Activated T-helper 1 cell treated with Interleukin-2 at 50 U/mL for 16 hours (primary cell): ENCODE measurements at regions not wholly inside any gene's neighbourhood (a gene's known extent, or its start where the extent isn't known, plus 50 kb on each side); places are given as distances from the start of the nearest gene placed in this dataset.

Experiments used
- DNase-seq: peaks from one replicate; pipeline ENCODE4 v3.0.0-alpha.2; 2020; ENCODE audit warnings: low read depth

GRCh38 chr16:79370736-79371135, 229.8 kb downstream of the MAF start:
- no peak for DNase-seq

DNA sequence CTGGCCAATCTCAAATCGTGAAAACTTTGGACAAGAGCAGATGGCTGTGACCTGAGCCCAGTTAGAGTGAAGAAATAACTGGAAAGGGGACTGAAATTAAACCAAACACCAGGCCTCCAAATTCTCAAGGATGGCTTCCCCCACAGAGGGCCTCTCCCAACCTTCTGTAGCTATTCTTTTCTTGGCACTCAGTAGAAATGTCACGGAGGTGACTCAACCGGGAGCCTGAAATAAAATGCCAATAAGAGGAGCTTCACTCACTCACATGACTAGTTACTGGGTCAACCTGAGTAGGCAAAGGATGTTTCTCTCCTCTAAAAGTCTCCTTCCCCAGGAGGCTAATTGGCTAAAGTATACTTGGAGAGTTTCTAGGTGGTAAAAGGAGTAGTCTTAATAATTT, 230.7 kb downstream of the MAF start:
- DNase-seq, result no peak

GRCh38 chr16:79367822-79368221, 232.7 kb downstream of the MAF start:
- DNase-seq, result no peak

DNA sequence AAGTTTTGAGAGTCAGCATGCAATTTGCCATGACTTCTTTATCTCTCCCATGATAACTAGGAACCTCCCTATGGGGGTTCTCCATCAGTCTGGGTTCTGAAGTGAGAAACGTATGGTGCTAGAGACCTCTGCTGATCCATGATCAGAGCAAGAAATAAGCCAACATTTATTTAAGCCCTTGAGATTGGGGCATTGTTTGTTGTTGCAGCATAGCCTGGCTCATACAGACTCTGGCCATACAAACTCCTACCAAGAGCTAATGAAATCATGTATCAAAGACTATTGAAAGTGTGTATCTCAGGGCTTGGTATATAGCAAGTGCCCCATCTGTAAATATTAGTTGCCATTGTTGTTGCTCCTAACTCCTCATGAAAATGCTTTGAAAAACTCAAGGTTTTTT, 233.9 kb downstream of the MAF start:
- no peak for DNase-seq

DNA sequence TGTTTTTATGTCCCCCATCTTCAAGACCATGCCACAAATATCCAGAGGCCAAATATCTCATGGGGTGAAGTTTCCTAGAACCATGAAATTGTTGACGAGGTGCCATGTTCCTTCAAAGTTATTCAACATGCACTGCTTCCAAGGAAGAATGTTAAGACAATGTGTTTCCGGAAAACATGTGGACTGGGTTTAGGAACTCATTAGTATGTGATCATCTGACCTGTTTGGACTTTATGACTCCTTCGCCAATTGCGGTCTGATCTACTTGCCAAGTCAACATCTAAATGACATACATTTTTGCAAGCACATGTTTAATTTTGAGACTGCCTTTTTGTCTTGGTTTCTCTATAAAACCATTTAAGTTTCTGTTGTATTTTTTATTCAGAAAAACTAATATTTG, 234.8 kb downstream of the MAF start:
- DNase-seq, result no peak

DNA sequence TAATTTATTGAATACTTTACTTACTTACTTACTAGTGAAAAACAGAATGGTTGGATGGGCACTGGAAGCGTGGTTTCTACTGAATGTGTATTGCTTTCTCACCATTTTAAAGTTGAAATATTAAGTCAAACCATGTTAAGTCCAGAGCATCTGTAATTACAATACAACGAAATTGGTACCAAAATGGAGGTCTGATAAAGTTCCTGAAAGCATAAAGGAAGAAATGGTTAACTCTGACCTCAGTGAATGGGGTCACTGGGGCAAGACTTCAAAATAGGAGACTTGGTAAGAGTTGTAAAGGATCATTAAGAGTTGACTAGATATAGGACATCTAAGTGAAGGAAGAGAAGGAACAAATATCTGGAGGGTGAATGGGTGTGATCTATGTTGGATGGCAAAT, 237.1 kb downstream of the MAF start:
- no peak for DNase-seq

- DNase-seq, result no peak
Observed at GRCh38 chr16:79363035-79363434, 237.5 kb downstream of the MAF start.

DNA sequence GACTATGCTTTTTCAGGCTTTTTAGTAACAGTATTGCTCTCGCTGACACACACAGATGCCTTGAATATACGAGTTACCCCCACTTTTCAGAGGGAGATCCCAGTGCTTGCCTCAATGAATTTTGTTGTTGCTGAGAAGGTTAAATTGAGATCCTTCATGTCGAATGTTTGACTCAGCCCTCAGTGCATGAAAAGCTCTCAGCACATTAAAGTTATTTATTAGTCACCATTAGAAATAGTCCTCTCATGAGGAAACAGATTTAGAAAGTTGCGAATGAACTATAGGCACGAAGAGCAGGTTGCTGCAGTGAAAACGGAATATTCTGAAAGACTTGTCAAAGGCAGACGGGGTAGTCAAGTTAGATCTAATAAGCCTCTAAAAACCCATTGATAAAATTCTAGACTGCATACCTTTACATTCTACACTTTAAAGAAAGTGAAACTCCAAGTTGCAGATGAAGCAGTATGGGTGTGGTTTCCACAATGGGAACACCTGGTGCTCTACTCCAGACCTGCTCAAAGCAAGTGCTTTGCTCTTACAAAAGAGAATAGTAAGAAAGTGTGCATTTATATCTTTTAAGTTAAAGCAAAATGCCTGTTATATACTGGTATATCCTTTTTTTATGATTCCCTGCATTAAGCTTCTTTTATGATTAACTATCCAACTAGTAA, 238.1 kb downstream of the MAF start:
- no peak for DNase-seq

DNA sequence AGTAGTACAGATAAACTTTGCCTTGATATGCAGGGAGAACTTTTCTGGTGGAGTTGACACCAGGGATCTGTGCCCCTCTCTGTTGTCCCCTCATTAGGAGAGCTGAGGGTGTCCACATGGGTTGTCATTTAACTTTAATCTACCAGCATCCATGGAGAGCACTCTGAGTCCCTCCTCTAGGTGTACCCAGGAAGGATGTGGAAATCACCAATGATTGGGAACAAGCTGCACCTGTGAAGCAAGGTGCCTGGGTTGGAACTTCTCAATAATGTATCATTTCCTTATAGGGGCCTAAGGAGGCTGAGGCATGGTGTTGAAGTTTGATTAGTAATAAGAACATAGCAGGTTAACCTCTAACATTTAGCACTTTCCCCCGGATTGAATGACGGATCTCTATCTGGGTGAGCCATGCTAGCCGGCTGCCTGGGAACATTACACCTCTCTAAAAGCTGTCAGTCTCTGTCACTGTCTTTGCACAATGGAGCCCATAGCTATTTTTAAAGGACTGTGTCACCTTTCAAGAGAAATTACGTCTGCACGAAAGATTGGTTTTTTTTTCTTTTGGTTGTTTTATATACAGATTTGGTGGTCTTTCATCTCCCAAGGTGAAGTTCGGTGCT, 239.3 kb downstream of the MAF start:
- no peak for DNase-seq

DNA sequence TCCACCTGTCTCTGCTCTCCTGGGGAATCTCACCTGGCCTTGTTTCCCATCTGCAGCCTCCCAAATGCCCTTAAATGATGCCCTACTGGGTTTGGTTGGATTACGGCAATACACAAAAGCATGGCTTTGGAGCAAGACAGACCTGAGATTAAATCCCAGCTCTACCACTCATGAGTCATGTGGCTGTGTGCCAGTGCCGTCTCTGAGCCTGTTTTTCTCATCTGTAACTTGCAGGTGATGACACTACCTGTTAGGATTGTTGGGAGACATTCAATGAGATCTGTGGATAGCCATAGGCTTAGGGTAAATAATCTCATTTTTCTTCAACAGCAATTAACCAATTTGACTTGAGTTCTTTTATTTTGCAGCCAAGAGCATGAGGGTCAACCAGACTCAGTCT, 240.3 kb downstream of the MAF start:
- DNase-seq, result no peak

- DNase-seq, result no peak
Observed at GRCh38 chr16:79359082-79359481, 241.5 kb downstream of the MAF start.

- DNase-seq, result no peak
Observed at GRCh38 chr16:79358188-79358587, 242.3 kb downstream of the MAF start.

DNA sequence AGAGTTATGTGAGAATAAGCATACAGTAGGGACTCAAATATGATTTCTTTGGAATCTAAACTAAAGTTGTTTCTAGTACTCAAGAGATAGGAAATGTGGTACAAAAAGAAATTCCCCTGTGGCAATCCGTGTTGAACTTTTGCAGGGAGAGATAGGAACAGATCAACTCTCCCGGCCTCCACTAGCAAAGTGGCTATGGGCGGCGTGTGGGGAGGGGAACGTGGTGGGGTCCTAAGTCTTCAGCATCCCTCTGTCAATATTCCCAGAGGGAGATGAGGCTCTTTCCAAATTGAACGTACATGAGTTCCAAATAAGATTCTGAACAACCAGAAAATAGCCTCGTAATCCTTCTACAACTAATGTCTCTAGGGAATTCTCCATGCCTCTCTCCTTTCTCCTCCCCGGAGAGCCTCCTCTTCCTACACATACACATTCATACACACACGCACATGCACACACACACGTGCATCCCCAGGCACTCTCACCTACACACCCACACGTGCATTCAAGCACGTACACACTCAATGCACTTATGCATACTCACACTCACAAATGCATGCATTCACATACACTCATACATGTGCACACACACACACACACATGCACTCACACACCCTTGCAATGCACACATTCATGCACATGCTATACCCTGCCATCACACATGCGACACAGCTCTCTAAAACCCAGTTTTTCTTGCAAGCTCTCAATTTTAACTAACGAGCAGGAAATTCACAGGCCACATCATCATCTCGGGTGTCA, 244.8 kb downstream of the MAF start:
- no peak for DNase-seq

DNA sequence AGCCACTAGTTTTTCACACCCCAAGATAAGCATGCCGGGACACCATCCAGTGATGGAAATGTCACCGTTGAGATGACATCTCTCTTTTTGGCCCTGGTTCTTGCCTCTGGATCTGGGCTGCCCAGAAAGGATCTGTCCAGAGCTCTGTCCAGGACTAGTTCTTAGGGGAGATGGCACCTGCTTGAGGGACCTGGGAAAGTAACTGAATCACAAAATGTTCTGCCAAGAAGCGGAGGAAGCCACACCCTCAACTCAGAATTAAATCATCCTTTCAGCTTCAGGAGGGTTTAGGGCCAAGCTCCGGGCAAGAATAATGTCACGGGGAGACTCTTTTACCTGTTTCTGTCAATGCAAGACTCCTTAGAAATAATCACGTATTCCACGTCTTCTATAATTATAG, 248.6 kb downstream of the MAF start:
- DNase-seq, result no peak

GRCh38 chr16:79349803-79350202, 250.7 kb downstream of the MAF start:
- no peak for DNase-seq

DNA sequence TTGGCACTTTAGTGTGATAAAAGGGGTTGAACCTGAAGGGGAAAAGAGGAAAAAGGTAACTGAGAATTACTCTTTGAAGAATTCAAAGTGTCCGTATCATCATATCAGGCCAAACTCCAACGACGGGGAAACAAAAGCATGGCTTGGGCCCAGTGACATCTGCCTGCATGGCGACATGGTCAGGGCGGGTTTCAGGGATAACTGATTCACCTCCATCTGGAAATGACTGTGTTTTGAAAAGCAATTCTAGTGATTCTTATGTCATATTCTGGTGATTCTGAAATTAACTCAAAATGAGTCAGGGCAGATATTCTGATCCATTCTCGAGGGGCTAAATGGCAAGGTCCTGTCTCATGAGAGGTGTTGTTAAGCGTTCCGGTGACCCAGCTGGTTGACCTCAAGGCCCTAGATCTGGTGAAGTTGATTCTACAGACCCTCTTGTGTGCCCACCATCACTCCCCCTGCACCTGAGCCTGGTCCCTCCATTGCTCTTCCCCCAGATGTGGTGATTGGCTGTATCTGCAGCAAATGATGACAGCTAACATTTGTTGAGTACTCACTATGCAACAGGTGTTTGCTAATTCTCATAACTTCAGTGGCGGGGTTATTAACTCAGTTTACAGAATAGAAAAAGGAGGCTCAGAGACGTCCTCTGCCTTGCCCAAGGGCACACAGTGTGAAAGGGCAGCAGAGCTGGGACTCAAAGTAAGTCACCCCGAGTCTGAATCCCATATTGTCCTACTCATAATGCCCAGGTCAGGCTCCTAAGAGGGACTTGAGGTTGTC, 251.8 kb downstream of the MAF start:
- no peak for DNase-seq

DNA sequence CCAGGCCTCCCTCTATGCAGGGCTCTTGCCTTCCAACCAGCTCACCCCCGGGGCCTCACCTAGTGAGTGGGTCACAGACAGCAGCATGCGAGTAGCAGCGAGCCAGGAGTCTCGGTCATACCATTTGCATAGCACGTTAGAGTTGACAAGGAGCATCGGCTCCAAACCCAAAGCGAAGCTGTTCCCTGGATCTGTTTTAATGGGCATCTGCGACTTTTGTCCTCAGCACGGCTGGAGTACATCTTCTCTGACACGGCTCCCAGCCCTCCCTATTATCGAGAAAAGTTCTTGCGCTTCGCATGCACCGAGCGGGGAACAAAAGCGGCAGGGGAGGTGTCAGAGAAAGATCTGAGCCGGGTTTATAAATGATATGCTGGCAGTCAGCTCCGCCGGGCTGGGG, 253.3 kb downstream of the MAF start:
- no peak for DNase-seq

GRCh38 chr16:79339863-79340262, 260.7 kb downstream of the MAF start:
- no peak for DNase-seq

DNA sequence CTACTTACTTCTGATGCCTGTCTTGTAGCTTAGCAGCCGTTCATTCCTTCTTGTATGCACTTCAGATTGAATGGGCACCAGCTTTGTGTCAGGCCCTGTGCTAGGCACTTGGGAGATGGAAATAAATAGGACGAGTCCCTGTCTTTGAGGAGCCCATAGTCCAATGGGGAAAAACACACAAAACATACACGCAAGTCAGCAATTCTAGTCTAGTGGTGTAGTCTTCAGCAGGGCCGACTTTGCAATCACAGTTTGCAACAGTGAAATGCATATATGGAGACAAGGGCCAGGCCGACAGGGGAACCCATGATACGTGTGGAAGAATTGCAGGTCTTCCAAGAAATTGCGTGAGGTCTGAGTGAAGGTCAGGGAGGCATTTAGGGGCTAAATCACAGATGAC, 262.6 kb downstream of the MAF start:
- DNase-seq, result no peak

DNA sequence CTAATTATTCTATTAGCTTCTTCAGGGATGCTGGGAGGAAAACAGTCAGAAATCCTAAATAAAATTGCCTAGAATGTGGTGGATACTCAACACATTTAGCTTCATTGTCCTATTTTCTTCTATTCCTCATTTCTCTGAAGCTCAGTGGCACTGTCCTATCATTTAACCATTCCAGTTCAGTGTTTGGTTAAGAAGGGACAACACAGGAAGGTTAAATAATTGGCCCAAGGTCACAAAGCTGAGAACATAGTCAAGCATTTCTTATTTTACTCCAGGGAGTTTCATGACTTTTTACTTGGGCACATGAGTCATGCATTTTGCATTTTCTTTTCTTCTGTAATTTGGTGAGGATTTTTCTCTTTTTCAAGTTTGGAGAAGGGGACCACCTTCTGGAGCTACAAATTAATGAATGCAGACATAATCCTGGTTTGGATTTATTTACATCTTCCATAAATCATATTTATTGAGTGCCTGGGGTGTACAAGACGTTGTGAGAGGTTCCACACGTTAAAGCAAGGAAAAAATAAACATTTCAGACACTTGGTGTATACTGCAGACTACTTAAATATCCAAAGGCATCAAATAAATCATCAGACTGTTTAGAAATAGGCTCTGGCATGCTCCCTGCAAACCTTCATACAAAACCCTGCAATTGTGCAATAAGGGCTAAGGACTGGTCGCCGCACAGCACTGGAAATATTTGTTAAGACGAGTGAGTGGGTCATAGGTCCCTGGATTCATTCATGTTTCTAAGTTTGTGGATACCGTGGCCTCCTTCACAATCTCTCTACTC, 263.9 kb downstream of the MAF start:
- no peak for DNase-seq

DNA sequence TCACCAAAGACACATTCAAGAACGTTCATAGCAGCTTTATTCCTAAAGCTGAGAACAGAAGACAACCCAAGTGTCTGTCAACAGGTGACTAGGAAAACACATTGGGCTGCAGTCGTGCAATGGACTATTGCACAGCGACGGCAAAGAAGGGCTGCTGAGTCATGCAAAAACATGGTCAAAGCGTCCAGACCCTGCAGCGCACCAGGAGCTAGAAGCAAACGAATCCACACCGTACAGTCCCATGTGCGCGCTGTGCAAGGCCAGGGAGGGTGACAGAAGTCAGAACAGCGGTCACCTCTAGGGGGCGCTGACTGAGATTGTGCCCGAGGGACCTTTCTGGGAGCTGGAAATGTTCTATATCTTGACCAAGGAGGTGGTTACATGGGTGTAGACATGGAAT, 266.4 kb downstream of the MAF start:
- DNase-seq, result no peak

- DNase-seq, result no peak
Observed at GRCh38 chr16:79331066-79331465, 269.5 kb downstream of the MAF start.
